ENCODE measurements at regions not wholly inside any gene's neighbourhood (a gene's known extent, or its start where the extent isn't known, plus 50 kb on each side); places are given as distances from the start of the nearest gene placed in this dataset.

DNA sequence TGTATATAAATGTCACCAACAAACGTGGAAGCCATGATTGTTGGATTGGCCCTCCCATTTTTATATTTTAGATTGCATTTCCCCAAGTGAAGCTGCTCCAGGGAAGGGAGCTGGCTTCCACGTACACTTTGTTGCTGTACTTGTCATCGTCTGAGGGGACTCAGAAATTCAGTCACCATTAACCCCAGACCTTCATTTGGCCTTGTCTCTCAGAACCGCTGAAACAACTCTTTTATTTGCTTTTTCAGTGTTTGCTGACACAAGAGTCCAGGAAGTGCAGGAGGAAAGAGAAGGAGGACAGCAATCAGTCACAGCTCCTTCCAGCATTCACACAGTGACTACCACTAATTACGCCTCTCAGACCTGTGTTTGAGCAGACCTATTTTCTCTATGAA is 276.5 kb downstream of the TBL1XR1 start:
- Mint-ChIP-seq H3K36me3 (no peaks in the 10 kb centered on the region), H3K9me3 (peaks cover 0 to 7% (median 0%) of the 10 kb centered on the region in 7 donors), H3K27ac (no peak overlapping the region), H3K4me1 (no peaks in the 10 kb centered on the region), H3K27me3 (ENCODE audit: low read depth in 3 of 3) (peaks cover 0 to 2% (median 0%) of the 10 kb centered on the region in 3 donors), H3K4me3 (no peak overlapping the region)
- Histone ChIP-seq H3K4me2 (replicated peaks; ENCODE audit: extremely low read depth, low read length, poor library complexity, severe bottlenecking) (no peak overlapping the region), H3K36me3 (replicated peaks in 1 of 2; ENCODE audit: control insufficient read depth in 1 of 2, insufficient read depth in 2 of 2, low read length in 2 of 2) (no peaks in the 10 kb centered on the region), H3K27ac (ENCODE audit: low read depth in 1 of 2, low read length in 2 of 2) (no peak overlapping the region), H3K4me1 (ENCODE audit: control insufficient read depth in 1 of 2, insufficient read depth in 2 of 2, low read length in 2 of 2) (no peaks in the 10 kb centered on the region), H3K27me3 (ENCODE audit: control insufficient read depth in 2 of 2, insufficient read depth in 2 of 2, low read length in 2 of 2) (no peaks in the 10 kb centered on the region), H3K9me3 (replicated peaks in 1 of 2; ENCODE audit: control insufficient read depth in 1 of 2, insufficient read depth in 1 of 2, low read length in 2 of 2) (no peaks in the 10 kb centered on the region), H4K20me1 (ENCODE audit: insufficient read depth, low read length) (no peaks in the 10 kb centered on the region), H3K4me3 (replicated peaks in 1 of 3; ENCODE audit: low read depth in 2 of 3, low read length in 3 of 3) (no peak overlapping the region), H2AFZ (ENCODE audit: insufficient read depth, low read depth, low read length, poor library complexity, severe bottlenecking) (no peak overlapping the region), H3K9ac (ENCODE audit: insufficient read depth, low read length, poor library complexity, severe bottlenecking) (no peak overlapping the region), H3K79me2 (ENCODE audit: insufficient read depth, low read length) (no peaks in the 10 kb centered on the region)
- intact Hi-C loops (cut with micrococcal nuclease) = no loop called here
- DNase-seq = no peak
- TF ChIP-seq CTCF (IDR thresholded peaks at IDR 0.05) = no peak
- whole genome bisulfite sequencing (ENCODE audit: insufficient coverage) = no CpG with 5 or more reads among the region's 5 CpGs

GRCh38 chr3:176919836-176920765 is 277.2 kb downstream of the TBL1XR1 start:
- Histone ChIP-seq H4K20me1 (ENCODE audit: insufficient read depth, low read length) (no peaks in the 10 kb centered on the region), H3K27me3 (ENCODE audit: control insufficient read depth in 2 of 2, insufficient read depth in 2 of 2, low read length in 2 of 2) (no peaks in the 10 kb centered on the region), H3K4me2 (replicated peaks; ENCODE audit: extremely low read depth, low read length, poor library complexity, severe bottlenecking) (no peak overlapping the region), H2AFZ (ENCODE audit: insufficient read depth, low read depth, low read length, poor library complexity, severe bottlenecking) (no peak overlapping the region), H3K4me1 (ENCODE audit: control insufficient read depth in 1 of 2, insufficient read depth in 2 of 2, low read length in 2 of 2) (no peaks in the 10 kb centered on the region), H3K4me3 (replicated peaks in 1 of 3; ENCODE audit: low read depth in 2 of 3, low read length in 3 of 3) (no peak overlapping the region), H3K9ac (ENCODE audit: insufficient read depth, low read length, poor library complexity, severe bottlenecking) (no peak overlapping the region), H3K27ac (ENCODE audit: low read depth in 1 of 2, low read length in 2 of 2) (no peak overlapping the region), H3K9me3 (replicated peaks in 1 of 2; ENCODE audit: control insufficient read depth in 1 of 2, insufficient read depth in 1 of 2, low read length in 2 of 2) (no peaks in the 10 kb centered on the region), H3K36me3 (replicated peaks in 1 of 2; ENCODE audit: control insufficient read depth in 1 of 2, insufficient read depth in 2 of 2, low read length in 2 of 2) (no peaks in the 10 kb centered on the region), H3K79me2 (ENCODE audit: insufficient read depth, low read length) (no peaks in the 10 kb centered on the region)
- 100% methylated on average over 3 of the region's 11 CpGs for WGBS (ENCODE audit: insufficient coverage)
- TF ChIP-seq CTCF (IDR thresholded peaks at IDR 0.05) = no peak
- intact Hi-C loops (cut with micrococcal nuclease) = no loop called here
- Mint-ChIP-seq H3K27me3 (ENCODE audit: low read depth in 3 of 3) (peaks cover 0 to 2% (median 0%) of the 10 kb centered on the region in 3 donors), H3K4me1 (no peaks in the 10 kb centered on the region), H3K4me3 (no peak overlapping the region), H3K36me3 (no peaks in the 10 kb centered on the region), H3K9me3 (peaks cover 0 to 7% (median 0%) of the 10 kb centered on the region in 7 donors), H3K27ac (no peak overlapping the region)
- no peak for DNase-seq
